ENCODE measurements at regions not wholly inside any gene's neighbourhood (a gene's known extent, or its start where the extent isn't known, plus 50 kb on each side); places are given as distances from the start of the nearest gene placed in this dataset.

- no peak for DNase-seq (ENCODE audit: low spot score)
- H3K4me3 ChIP-seq = no peak overlapping the region
- no peaks in the 10 kb centered on the region for H3K9me2 ChIP-seq (replicated peaks; ENCODE audit: insufficient read depth)
- TF ChIP-seq EZH2phosphoT487 (IDR thresholded peaks at IDR 0.05; ENCODE audit: low read depth, severe bottlenecking, unreplicated experiment) (no peak), EZH2 (IDR thresholded peaks at IDR 0.05; ENCODE audit: borderline replicate concordance) (no peak)
- TF ChIP-seq, protein P1, sequence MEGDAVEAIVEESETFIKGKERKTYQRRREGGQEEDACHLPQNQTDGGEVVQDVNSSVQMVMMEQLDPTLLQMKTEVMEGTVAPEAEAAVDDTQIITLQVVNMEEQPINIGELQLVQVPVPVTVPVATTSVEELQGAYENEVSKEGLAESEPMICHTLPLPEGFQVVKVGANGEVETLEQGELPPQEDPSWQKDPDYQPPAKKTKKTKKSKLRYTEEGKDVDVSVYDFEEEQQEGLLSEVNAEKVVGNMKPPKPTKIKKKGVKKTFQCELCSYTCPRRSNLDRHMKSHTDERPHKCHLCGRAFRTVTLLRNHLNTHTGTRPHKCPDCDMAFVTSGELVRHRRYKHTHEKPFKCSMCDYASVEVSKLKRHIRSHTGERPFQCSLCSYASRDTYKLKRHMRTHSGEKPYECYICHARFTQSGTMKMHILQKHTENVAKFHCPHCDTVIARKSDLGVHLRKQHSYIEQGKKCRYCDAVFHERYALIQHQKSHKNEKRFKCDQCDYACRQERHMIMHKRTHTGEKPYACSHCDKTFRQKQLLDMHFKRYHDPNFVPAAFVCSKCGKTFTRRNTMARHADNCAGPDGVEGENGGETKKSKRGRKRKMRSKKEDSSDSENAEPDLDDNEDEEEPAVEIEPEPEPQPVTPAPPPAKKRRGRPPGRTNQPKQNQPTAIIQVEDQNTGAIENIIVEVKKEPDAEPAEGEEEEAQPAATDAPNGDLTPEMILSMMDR (IDR thresholded peaks at IDR 0.05; ENCODE audit: poor library complexity) = no peak
- no peak overlapping the region for H2AFZ ChIP-seq
- no peaks in the 10 kb centered on the region for H3K27me3 ChIP-seq
- H3K9me3 ChIP-seq (ENCODE audit: low read depth) = no peaks in the 10 kb centered on the region
- H3K4me2 ChIP-seq = no peak overlapping the region
- H4K20me1 ChIP-seq (ENCODE audit: insufficient read depth, poor library complexity, severe bottlenecking) = no peaks in the 10 kb centered on the region
- no peak overlapping the region for H3K27ac ChIP-seq
- H3K36me3 ChIP-seq (replicated peaks; ENCODE audit: insufficient read depth, low read depth) = no peaks in the 10 kb centered on the region
- 64% methylated on average over 5 of the region's 5 CpGs for WGBS (ENCODE audit: low lambda C conversion rate, missing lambda C conversion rate)
- H3K79me2 ChIP-seq = no peaks in the 10 kb centered on the region
- H3K4me1 ChIP-seq (ENCODE audit: insufficient read depth) = no peaks in the 10 kb centered on the region
These were observed 72.1 kb upstream of the XPA start for GRCh38 chr9:97769208-97769607.

DNA sequence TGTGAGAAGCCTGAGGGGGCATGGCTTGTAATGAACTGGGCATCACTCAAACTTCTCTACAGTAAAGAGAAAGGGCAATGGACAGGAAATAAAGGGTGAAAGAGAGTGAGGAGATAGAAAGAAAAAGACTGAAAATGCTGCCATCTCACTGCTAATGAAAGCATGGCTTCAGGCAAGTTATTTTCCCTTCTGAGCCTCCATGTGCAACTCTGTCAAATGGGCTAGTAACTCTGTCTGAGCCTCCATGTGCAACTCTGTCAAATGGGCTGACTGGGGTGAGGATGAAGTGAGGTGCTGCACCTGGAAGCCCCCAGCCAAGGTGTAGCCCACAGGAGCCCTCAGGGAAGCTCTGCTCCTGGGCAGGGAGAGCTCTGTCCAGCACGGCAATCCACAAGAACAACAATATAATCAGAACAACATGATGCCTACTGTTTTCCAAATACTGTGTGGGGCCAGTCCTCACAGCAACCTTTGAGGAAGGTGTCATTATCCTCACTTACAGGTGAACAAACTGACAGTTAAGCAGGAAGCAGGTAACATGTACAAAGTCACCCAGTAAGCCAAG is 73.8 kb upstream of the XPA start:
- no peaks in the 10 kb centered on the region for H3K4me1 ChIP-seq (ENCODE audit: insufficient read depth)
- no peaks in the 10 kb centered on the region for H3K9me2 ChIP-seq (replicated peaks; ENCODE audit: insufficient read depth)
- DNase-seq (ENCODE audit: low spot score) = no peak
- TF ChIP-seq EZH2phosphoT487 (IDR thresholded peaks at IDR 0.05; ENCODE audit: low read depth, severe bottlenecking, unreplicated experiment) (no peak), EZH2 (IDR thresholded peaks at IDR 0.05; ENCODE audit: borderline replicate concordance) (no peak)
- TF ChIP-seq, protein P1 (IDR thresholded peaks at IDR 0.05; ENCODE audit: poor library complexity) = no peak
- 89% methylated on average over 1 of the region's 1 CpG for WGBS (ENCODE audit: low lambda C conversion rate, missing lambda C conversion rate)
- H3K4me2 ChIP-seq = no peak overlapping the region
- no peak overlapping the region for H3K27ac ChIP-seq
- no peaks in the 10 kb centered on the region for H3K9me3 ChIP-seq (ENCODE audit: low read depth)
- no peak overlapping the region for H2AFZ ChIP-seq
- H3K27me3 ChIP-seq = no peaks in the 10 kb centered on the region
- no peak overlapping the region for H3K4me3 ChIP-seq
- H3K36me3 ChIP-seq (replicated peaks; ENCODE audit: insufficient read depth, low read depth) = no peaks in the 10 kb centered on the region
- H3K79me2 ChIP-seq = no peaks in the 10 kb centered on the region
- H4K20me1 ChIP-seq (ENCODE audit: insufficient read depth, poor library complexity, severe bottlenecking) = no peaks in the 10 kb centered on the region

DNA sequence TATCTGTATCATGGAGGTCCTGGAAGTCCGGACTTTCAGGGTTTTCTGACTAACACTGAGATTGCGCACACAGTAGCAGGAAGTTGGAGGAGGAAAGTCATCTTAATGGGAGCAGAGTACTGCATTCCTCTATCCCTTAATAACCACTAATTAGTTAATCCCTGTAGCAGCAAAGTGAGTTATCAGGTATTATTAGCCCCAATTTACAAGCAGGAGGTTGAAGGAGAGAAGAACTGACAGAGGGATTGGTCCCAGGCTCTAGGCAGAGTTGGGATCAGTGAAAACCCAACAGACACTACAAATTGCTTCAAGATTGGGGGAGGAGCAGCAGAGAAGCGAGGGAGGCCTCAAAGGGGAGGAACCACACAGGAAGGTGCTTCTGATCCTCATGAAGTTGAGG is 74.5 kb upstream of the XPA start:
- Histone ChIP-seq H4K20me1 (ENCODE audit: insufficient read depth, poor library complexity, severe bottlenecking) (no peaks in the 10 kb centered on the region), H3K27ac (no peak overlapping the region), H3K4me1 (ENCODE audit: insufficient read depth) (no peaks in the 10 kb centered on the region), H3K36me3 (replicated peaks; ENCODE audit: insufficient read depth, low read depth) (no peaks in the 10 kb centered on the region), H3K9me2 (replicated peaks; ENCODE audit: insufficient read depth) (no peaks in the 10 kb centered on the region), H3K9me3 (ENCODE audit: low read depth) (no peaks in the 10 kb centered on the region), H3K79me2 (no peaks in the 10 kb centered on the region), H3K4me2 (no peak overlapping the region), H3K4me3 (no peak overlapping the region), H2AFZ (no peak overlapping the region), H3K27me3 (no peaks in the 10 kb centered on the region)
- TF ChIP-seq EZH2phosphoT487 (IDR thresholded peaks at IDR 0.05; ENCODE audit: low read depth, severe bottlenecking, unreplicated experiment) (no peak), EZH2 (IDR thresholded peaks at IDR 0.05; ENCODE audit: borderline replicate concordance) (no peak)
- TF ChIP-seq, protein P1 (IDR thresholded peaks at IDR 0.05; ENCODE audit: poor library complexity) = no peak
- WGBS (ENCODE audit: low lambda C conversion rate, missing lambda C conversion rate) = 74% methylated on average over 3 of the region's 3 CpGs
- no peak for DNase-seq (ENCODE audit: low spot score)

GRCh38 chr9:97772145-97772544 is 75.0 kb upstream of the XPA start:
- Histone ChIP-seq H3K4me3 (no peak overlapping the region), H3K9me2 (replicated peaks; ENCODE audit: insufficient read depth) (no peaks in the 10 kb centered on the region), H3K36me3 (replicated peaks; ENCODE audit: insufficient read depth, low read depth) (no peaks in the 10 kb centered on the region), H3K4me1 (ENCODE audit: insufficient read depth) (no peaks in the 10 kb centered on the region), H2AFZ (no peak overlapping the region), H3K27me3 (no peaks in the 10 kb centered on the region), H4K20me1 (ENCODE audit: insufficient read depth, poor library complexity, severe bottlenecking) (no peaks in the 10 kb centered on the region), H3K4me2 (no peak overlapping the region), H3K27ac (no peak overlapping the region), H3K9me3 (ENCODE audit: low read depth) (no peaks in the 10 kb centered on the region), H3K79me2 (no peaks in the 10 kb centered on the region)
- 73% methylated on average over 4 of the region's 4 CpGs for WGBS (ENCODE audit: low lambda C conversion rate, missing lambda C conversion rate)
- no peak for DNase-seq (ENCODE audit: low spot score)
- TF ChIP-seq EZH2phosphoT487 (IDR thresholded peaks at IDR 0.05; ENCODE audit: low read depth, severe bottlenecking, unreplicated experiment) = no peak
- TF ChIP-seq EZH2 (IDR thresholded peaks at IDR 0.05; ENCODE audit: borderline replicate concordance) = no peak
- TF ChIP-seq, protein P1 (IDR thresholded peaks at IDR 0.05; ENCODE audit: poor library complexity) = no peak

Measured in hepatocyte (in vitro differentiated cells).